ENCODE measurements at regions not wholly inside any gene's neighbourhood (a gene's known extent, or its start where the extent isn't known, plus 50 kb on each side); places are given as distances from the start of the nearest gene placed in this dataset.
"Not testable (repeated sequence)": the region's sequence is repeated elsewhere in the genome, so short reads cannot be mapped to it uniquely, and the experiment has no call there.

- peaks cover 24% of the 10 kb centered on the region for H3K4me1 ChIP-seq (ENCODE audit: insufficient read depth, low read length)
- intact Hi-C loops (cut with micrococcal nuclease; ENCODE audit: unreplicated experiment); CTCF ChIA-PET (ENCODE audit: low intra/inter-chr PET ratio, low total read pairs); H3K36me3 ChIP-seq (replicated peaks in 1 of 2; ENCODE audit: control insufficient read depth in 1 of 2, insufficient read depth in 2 of 2, low read length in 2 of 2); H3K4me2 ChIP-seq (ENCODE audit: low read depth, low read length); H2AFZ ChIP-seq (ENCODE audit: low read length); H3K27ac ChIP-seq (ENCODE audit: extremely low read length, insufficient read depth, low read length); POLR2A ChIA-PET; H3K79me2 ChIP-seq (ENCODE audit: insufficient read depth, low read length); DNase-seq (ENCODE audit: low spot score); FAIRE-seq; H3K9me3 ChIP-seq (ENCODE audit: low read length); H3K9ac ChIP-seq (ENCODE audit: insufficient read depth, low read depth, low read length); BruUV-seq (replicated peaks); H3K4me3 ChIP-seq (replicated peaks in 1 of 3; ENCODE audit: insufficient read depth in 1 of 3, low read depth in 2 of 3, low read length in 3 of 3); H4K20me1 ChIP-seq (ENCODE audit: insufficient read depth, low read length): not testable (repeated sequence)
- 68% methylated on average over 15 of the region's 21 CpGs for WGBS (ENCODE audit: low lambda C conversion rate)
- H3K27me3 ChIP-seq (ENCODE audit: control insufficient read depth in 1 of 2, insufficient read depth in 2 of 2, low read length in 2 of 2): peaks cover 5 to 45% of the 10 kb centered on the region in 2 experiments
- TF ChIP-seq ZBTB33 (CRISPR knock-in tag; IDR thresholded peaks at IDR 0.05): peak; percentile 43; the same call in 1 of the 2 replicates
- in situ Hi-C loops (cut with HindIII; ENCODE audit: extremely low pct_ligation_motif_present, low pct_unique_long_range_greater_than_20kb): loop anchor here (10.0 kb wide), 1 partner anchor 137 kb away; no protein-coding TSS in a partner anchor
- peak; percentile 16; the same call in 1 of the 3 replicates for ATAC-seq
These were observed 154.9 kb downstream of the NPIPB11 start for GRCh38 chr16:29251571-29252011.

- H3K27me3 ChIP-seq (ENCODE audit: control insufficient read depth in 1 of 2, insufficient read depth in 2 of 2, low read length in 2 of 2): peaks cover 5 to 44% of the 10 kb centered on the region in 2 experiments
- in situ Hi-C loops (cut with HindIII; ENCODE audit: extremely low pct_ligation_motif_present, low pct_unique_long_range_greater_than_20kb): loop anchor here (10.0 kb wide), 1 partner anchor 136 kb away; no protein-coding TSS in a partner anchor
- H3K36me3 ChIP-seq (replicated peaks in 1 of 2; ENCODE audit: control insufficient read depth in 1 of 2, insufficient read depth in 2 of 2, low read length in 2 of 2); BruUV-seq (replicated peaks); H3K9ac ChIP-seq (ENCODE audit: insufficient read depth, low read depth, low read length); POLR2A ChIA-PET; H3K79me2 ChIP-seq (ENCODE audit: insufficient read depth, low read length); H3K27ac ChIP-seq (ENCODE audit: extremely low read length, insufficient read depth, low read length); H4K20me1 ChIP-seq (ENCODE audit: insufficient read depth, low read length); CTCF ChIA-PET (ENCODE audit: low intra/inter-chr PET ratio, low total read pairs); FAIRE-seq; H3K9me3 ChIP-seq (ENCODE audit: low read length); intact Hi-C loops (cut with micrococcal nuclease; ENCODE audit: unreplicated experiment); H2AFZ ChIP-seq (ENCODE audit: low read length); H3K4me3 ChIP-seq (replicated peaks in 1 of 3; ENCODE audit: insufficient read depth in 1 of 3, low read depth in 2 of 3, low read length in 3 of 3); DNase-seq (ENCODE audit: low spot score); H3K4me2 ChIP-seq (ENCODE audit: low read depth, low read length): not testable (repeated sequence)
- peak; percentile 44 for ATAC-seq
- TF ChIP-seq STAG1 (CRISPR knock-in tag; IDR thresholded peaks at IDR 0.05): 0 out of 2 replicates have a peak, but pooled peaks have one; percentile 17
- H3K4me1 ChIP-seq (ENCODE audit: insufficient read depth, low read length): peaks cover 17% of the 10 kb centered on the region
- 52% methylated on average over 17 of the region's 19 CpGs for WGBS (ENCODE audit: low lambda C conversion rate)
These were observed 155.5 kb downstream of the NPIPB11 start for GRCh38 chr16:29250923-29251434.

- H3K9me3 ChIP-seq (ENCODE audit: low read length); ATAC-seq; H4K20me1 ChIP-seq (ENCODE audit: insufficient read depth, low read length); H3K4me3 ChIP-seq (replicated peaks in 1 of 3; ENCODE audit: insufficient read depth in 1 of 3, low read depth in 2 of 3, low read length in 3 of 3); FAIRE-seq; CTCF ChIA-PET (ENCODE audit: low intra/inter-chr PET ratio, low total read pairs); H3K79me2 ChIP-seq (ENCODE audit: insufficient read depth, low read length); POLR2A ChIA-PET; H3K9ac ChIP-seq (ENCODE audit: insufficient read depth, low read depth, low read length); intact Hi-C loops (cut with micrococcal nuclease; ENCODE audit: unreplicated experiment); H3K27ac ChIP-seq (ENCODE audit: extremely low read length, insufficient read depth, low read length); DNase-seq (ENCODE audit: low spot score); H2AFZ ChIP-seq (ENCODE audit: low read length); H3K4me2 ChIP-seq (ENCODE audit: low read depth, low read length); BruUV-seq (replicated peaks); H3K36me3 ChIP-seq (replicated peaks in 1 of 2; ENCODE audit: control insufficient read depth in 1 of 2, insufficient read depth in 2 of 2, low read length in 2 of 2): not testable (repeated sequence)
- WGBS (ENCODE audit: low lambda C conversion rate): 89% methylated on average over 3 of the region's 3 CpGs
- in situ Hi-C loops (cut with HindIII; ENCODE audit: extremely low pct_ligation_motif_present, low pct_unique_long_range_greater_than_20kb): loop anchor here (10.0 kb wide), 1 partner anchor 136 kb away; no protein-coding TSS in a partner anchor
- H3K27me3 ChIP-seq (ENCODE audit: control insufficient read depth in 1 of 2, insufficient read depth in 2 of 2, low read length in 2 of 2): peaks cover 5 to 40% of the 10 kb centered on the region in 2 experiments
- H3K4me1 ChIP-seq (ENCODE audit: insufficient read depth, low read length): peaks cover 13% of the 10 kb centered on the region
These were observed 156.0 kb downstream of the NPIPB11 start for GRCh38 chr16:29250469-29250868.

- FAIRE-seq; DNase-seq (ENCODE audit: low spot score); BruUV-seq (replicated peaks); POLR2A ChIA-PET; ATAC-seq; H3K9ac ChIP-seq (ENCODE audit: insufficient read depth, low read depth, low read length); H4K20me1 ChIP-seq (ENCODE audit: insufficient read depth, low read length); H3K4me3 ChIP-seq (replicated peaks in 1 of 3; ENCODE audit: insufficient read depth in 1 of 3, low read depth in 2 of 3, low read length in 3 of 3); H3K4me2 ChIP-seq (ENCODE audit: low read depth, low read length); H3K27ac ChIP-seq (ENCODE audit: extremely low read length, insufficient read depth, low read length); intact Hi-C loops (cut with micrococcal nuclease; ENCODE audit: unreplicated experiment); H3K36me3 ChIP-seq (replicated peaks in 1 of 2; ENCODE audit: control insufficient read depth in 1 of 2, insufficient read depth in 2 of 2, low read length in 2 of 2); H3K9me3 ChIP-seq (ENCODE audit: low read length); in situ Hi-C loops (cut with HindIII; ENCODE audit: extremely low pct_ligation_motif_present, low pct_unique_long_range_greater_than_20kb); H3K79me2 ChIP-seq (ENCODE audit: insufficient read depth, low read length); H2AFZ ChIP-seq (ENCODE audit: low read length); CTCF ChIA-PET (ENCODE audit: low intra/inter-chr PET ratio, low total read pairs): not testable (repeated sequence)
- 72% methylated on average over 5 of the region's 8 CpGs for WGBS (ENCODE audit: low lambda C conversion rate)
- peaks cover 13% of the 10 kb centered on the region for H3K4me1 ChIP-seq (ENCODE audit: insufficient read depth, low read length)
- peaks cover 0 to 28% of the 10 kb centered on the region in 2 experiments; a peak in 3 of 5 replicates for H3K27me3 ChIP-seq (ENCODE audit: control insufficient read depth in 1 of 2, insufficient read depth in 2 of 2, low read length in 2 of 2)
These were observed 157.6 kb downstream of the NPIPB11 start for GRCh38 chr16:29248940-29249318.

All from HepG2 (cell line).